ENCODE measurements at regions not wholly inside any gene's neighbourhood (a gene's known extent, or its start where the extent isn't known, plus 50 kb on each side); places are given as distances from the start of the nearest gene placed in this dataset.
A peak's percentile ranks its signal among the peaks of the same experiment; 100 is the strongest.
"Not testable (repeated sequence)": the region's sequence is repeated elsewhere in the genome, so short reads cannot be mapped to it uniquely, and the experiment has no call there.

GRCh38 chr4:126959056-126959745, 673.6 kb upstream of the INTU start:
- DNase-seq (ENCODE audit: low read depth in 2 of 2): no peak

GRCh38 chr4:126960760-126961159, 672.0 kb upstream of the INTU start:
- DNase-seq (ENCODE audit: low read depth in 2 of 2): no peak

GRCh38 chr4:126961661-126962060, 671.1 kb upstream of the INTU start:
- DNase-seq (ENCODE audit: low read depth in 2 of 2): no peak

GRCh38 chr4:126965877-126966276, 666.9 kb upstream of the INTU start:
- DNase-seq (ENCODE audit: low read depth in 2 of 2): no peak

- no peak for DNase-seq (ENCODE audit: low read depth in 2 of 2)
Observed at GRCh38 chr4:126969360-126970235, 663.2 kb upstream of the INTU start.

- DNase-seq (ENCODE audit: low read depth in 2 of 2): no peak
Observed at GRCh38 chr4:126973201-126973600, 659.6 kb upstream of the INTU start.

GRCh38 chr4:126976850-126977632, 655.7 kb upstream of the INTU start:
- no peak for DNase-seq (ENCODE audit: low read depth in 2 of 2)

GRCh38 chr4:126986005-126986404, 646.8 kb upstream of the INTU start:
- DNase-seq (ENCODE audit: low read depth in 2 of 2): no peak

- DNase-seq (ENCODE audit: low read depth in 2 of 2): peak in 1 of 2 donors; percentile 33
Observed at GRCh38 chr4:126986828-126987227, 645.9 kb upstream of the INTU start.

GRCh38 chr4:126991965-126992364, 640.8 kb upstream of the INTU start:
- DNase-seq (ENCODE audit: low read depth in 2 of 2): no peak

- DNase-seq (ENCODE audit: low read depth in 2 of 2): no peak
Observed at GRCh38 chr4:126992910-126993309, 639.8 kb upstream of the INTU start.

GRCh38 chr4:126993351-126993750, 639.4 kb upstream of the INTU start:
- no peak for DNase-seq (ENCODE audit: low read depth in 2 of 2)

- no peak for DNase-seq (ENCODE audit: low read depth in 2 of 2)
Observed at GRCh38 chr4:126995235-126995634, 637.5 kb upstream of the INTU start.

GRCh38 chr4:127000110-127000509, 632.6 kb upstream of the INTU start:
- DNase-seq (ENCODE audit: low read depth in 2 of 2): no peak

- no peak for DNase-seq (ENCODE audit: low read depth in 2 of 2)
Observed at GRCh38 chr4:127000846-127001245, 631.9 kb upstream of the INTU start.

- DNase-seq (ENCODE audit: low read depth in 2 of 2): no peak
Observed at GRCh38 chr4:127001933-127002332, 630.8 kb upstream of the INTU start.

GRCh38 chr4:127006446-127006877, 626.3 kb upstream of the INTU start:
- DNase-seq (ENCODE audit: low read depth in 2 of 2): no peak

GRCh38 chr4:127007305-127007704, 625.5 kb upstream of the INTU start:
- DNase-seq (ENCODE audit: low read depth in 2 of 2): no peak

- no peak for DNase-seq (ENCODE audit: low read depth in 2 of 2)
Observed at GRCh38 chr4:127012549-127012948, 620.2 kb upstream of the INTU start.

- no peak for DNase-seq (ENCODE audit: low read depth in 2 of 2)
Observed at GRCh38 chr4:127015667-127016117, 617.1 kb upstream of the INTU start.

- no peak for DNase-seq (ENCODE audit: low read depth in 2 of 2)
Observed at GRCh38 chr4:127018381-127018780, 614.4 kb upstream of the INTU start.

GRCh38 chr4:127020831-127021230, 611.9 kb upstream of the INTU start:
- not testable (repeated sequence) for DNase-seq (ENCODE audit: low read depth in 2 of 2)

Data from lung microvascular endothelial cell (primary cell).